ENCODE measurements at regions not wholly inside any gene's neighbourhood (a gene's known extent, or its start where the extent isn't known, plus 50 kb on each side); places are given as distances from the start of the nearest gene placed in this dataset.

GRCh38 chr12:131192951-131193350 is 239.2 kb downstream of the ADGRD1 start:
- TF ChIP-seq GATA3 (IDR thresholded peaks at IDR 0.05; ENCODE audit: low read depth, low read length) (no peak), GATA2 (IDR thresholded peaks at IDR 0.05; ENCODE audit: low read depth, low read length) (no peak)

- TF ChIP-seq GATA3 (IDR thresholded peaks at IDR 0.05; ENCODE audit: low read depth, low read length) (no peak), GATA2 (IDR thresholded peaks at IDR 0.05; ENCODE audit: low read depth, low read length) (no peak)
These were observed 240.5 kb downstream of the ADGRD1 start for GRCh38 chr12:131194166-131194565.

GRCh38 chr12:131195796-131196195 is 242.1 kb downstream of the ADGRD1 start:
- TF ChIP-seq GATA2 (IDR thresholded peaks at IDR 0.05; ENCODE audit: low read depth, low read length) (no peak), GATA3 (IDR thresholded peaks at IDR 0.05; ENCODE audit: low read depth, low read length) (no peak)

GRCh38 chr12:131196220-131196619 is 242.5 kb downstream of the ADGRD1 start:
- TF ChIP-seq GATA3 (IDR thresholded peaks at IDR 0.05; ENCODE audit: low read depth, low read length) (no peak), GATA2 (IDR thresholded peaks at IDR 0.05; ENCODE audit: low read depth, low read length) (no peak)

- TF ChIP-seq GATA2 (IDR thresholded peaks at IDR 0.05; ENCODE audit: low read depth, low read length) (no peak), GATA3 (IDR thresholded peaks at IDR 0.05; ENCODE audit: low read depth, low read length) (no peak)
These were observed 243.8 kb downstream of the ADGRD1 start for GRCh38 chr12:131197490-131197889.

- no peak for TF ChIP-seq GATA2 (IDR thresholded peaks at IDR 0.05; ENCODE audit: low read depth, low read length)
- no peak for TF ChIP-seq GATA3 (IDR thresholded peaks at IDR 0.05; ENCODE audit: low read depth, low read length)
These were observed 245.5 kb downstream of the ADGRD1 start for GRCh38 chr12:131199221-131199620.

- TF ChIP-seq GATA3 (IDR thresholded peaks at IDR 0.05; ENCODE audit: low read depth, low read length) (no peak), GATA2 (IDR thresholded peaks at IDR 0.05; ENCODE audit: low read depth, low read length) (no peak)
These were observed 249.1 kb downstream of the ADGRD1 start for GRCh38 chr12:131202592-131203378.

- no peak for TF ChIP-seq GATA2 (IDR thresholded peaks at IDR 0.05; ENCODE audit: low read depth, low read length)
- TF ChIP-seq GATA3 (IDR thresholded peaks at IDR 0.05; ENCODE audit: low read depth, low read length) = no peak
These were observed 250.1 kb downstream of the ADGRD1 start for GRCh38 chr12:131203666-131204415.

- TF ChIP-seq GATA2 (IDR thresholded peaks at IDR 0.05; ENCODE audit: low read depth, low read length) (no peak), GATA3 (IDR thresholded peaks at IDR 0.05; ENCODE audit: low read depth, low read length) (no peak)
These were observed 250.9 kb downstream of the ADGRD1 start for GRCh38 chr12:131204416-131205274.

GRCh38 chr12:131208425-131208824 is 254.7 kb downstream of the ADGRD1 start:
- no peak for TF ChIP-seq GATA3 (IDR thresholded peaks at IDR 0.05; ENCODE audit: low read depth, low read length)
- TF ChIP-seq GATA2 (IDR thresholded peaks at IDR 0.05; ENCODE audit: low read depth, low read length) = no peak

- TF ChIP-seq GATA3 (IDR thresholded peaks at IDR 0.05; ENCODE audit: low read depth, low read length) (no peak), GATA2 (IDR thresholded peaks at IDR 0.05; ENCODE audit: low read depth, low read length) (no peak)
These were observed 255.7 kb downstream of the ADGRD1 start for GRCh38 chr12:131209082-131210070.

- TF ChIP-seq GATA2 (IDR thresholded peaks at IDR 0.05; ENCODE audit: low read depth, low read length) = no peak
- no peak for TF ChIP-seq GATA3 (IDR thresholded peaks at IDR 0.05; ENCODE audit: low read depth, low read length)
These were observed 257.0 kb downstream of the ADGRD1 start for GRCh38 chr12:131210506-131211339.
